SKM-1 treated with dmso at 0.1 percent for 144 hours (cell line): ENCODE measurements at regions not wholly inside any gene's neighbourhood (a gene's known extent, or its start where the extent isn't known, plus 50 kb on each side); places are given as distances from the start of the nearest gene placed in this dataset.

ENCODE experiments used
- DNase-seq: peaks from one replicate; lab custom pipeline; 2025; ENCODE audit not compliant: unreplicated experiment; lab: John Stamatoyannopoulos, UW

DNA sequence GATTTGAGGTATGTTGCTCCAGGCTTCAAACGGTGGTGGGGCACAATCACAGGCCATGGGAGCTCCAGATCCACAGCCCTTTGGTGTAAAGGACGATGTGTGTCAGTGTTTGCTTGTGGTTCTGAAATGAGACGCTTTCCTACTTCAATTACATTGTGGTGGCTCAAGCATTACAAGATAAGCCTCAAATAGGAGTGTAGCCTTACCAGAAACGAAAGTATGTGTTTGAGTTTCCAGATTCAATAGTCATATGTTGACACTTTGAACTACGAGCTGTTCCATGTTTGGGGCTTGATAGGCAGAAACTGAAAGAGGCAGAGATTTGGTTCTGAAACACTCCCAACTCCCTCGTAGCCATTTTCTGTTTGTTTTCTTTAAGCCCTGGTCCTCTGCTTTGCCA is 187.1 kb downstream of the MYLK4 start:
- DNase-seq, result no peak

DNA sequence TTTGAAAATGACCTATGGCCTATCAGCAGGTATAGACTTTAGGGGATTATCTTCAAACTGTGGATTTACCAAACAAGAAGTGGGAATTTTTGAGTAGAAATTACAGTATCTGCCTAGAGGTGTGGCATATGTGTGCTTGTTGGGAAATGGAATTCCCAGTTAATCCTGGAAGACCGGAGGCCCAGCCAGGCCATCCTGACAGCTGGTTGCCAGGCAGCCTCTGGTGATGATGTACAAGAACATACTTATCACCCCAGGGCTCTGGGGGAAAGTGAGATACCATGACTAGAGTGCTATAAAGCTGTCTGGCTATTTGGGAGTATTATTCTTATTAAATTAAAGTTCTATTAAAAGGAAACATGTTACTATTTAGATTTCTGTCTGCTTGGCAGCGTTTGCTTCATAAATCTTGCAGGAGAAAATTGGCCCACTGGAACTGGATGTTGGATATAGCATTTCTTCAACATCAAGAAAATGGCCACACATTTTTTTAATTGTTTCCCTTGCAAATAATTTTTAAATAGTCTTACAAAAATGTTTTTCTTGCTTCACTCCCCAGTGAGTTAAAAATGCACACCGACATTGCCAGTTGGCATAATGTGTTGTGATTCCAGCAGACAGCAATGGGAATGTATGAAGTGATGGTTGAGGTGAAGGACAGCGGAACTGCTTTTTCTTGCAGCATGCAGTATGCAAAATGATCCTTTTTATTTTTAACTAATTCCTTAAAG is 187.8 kb downstream of the MYLK4 start:
- no peak for DNase-seq

DNA sequence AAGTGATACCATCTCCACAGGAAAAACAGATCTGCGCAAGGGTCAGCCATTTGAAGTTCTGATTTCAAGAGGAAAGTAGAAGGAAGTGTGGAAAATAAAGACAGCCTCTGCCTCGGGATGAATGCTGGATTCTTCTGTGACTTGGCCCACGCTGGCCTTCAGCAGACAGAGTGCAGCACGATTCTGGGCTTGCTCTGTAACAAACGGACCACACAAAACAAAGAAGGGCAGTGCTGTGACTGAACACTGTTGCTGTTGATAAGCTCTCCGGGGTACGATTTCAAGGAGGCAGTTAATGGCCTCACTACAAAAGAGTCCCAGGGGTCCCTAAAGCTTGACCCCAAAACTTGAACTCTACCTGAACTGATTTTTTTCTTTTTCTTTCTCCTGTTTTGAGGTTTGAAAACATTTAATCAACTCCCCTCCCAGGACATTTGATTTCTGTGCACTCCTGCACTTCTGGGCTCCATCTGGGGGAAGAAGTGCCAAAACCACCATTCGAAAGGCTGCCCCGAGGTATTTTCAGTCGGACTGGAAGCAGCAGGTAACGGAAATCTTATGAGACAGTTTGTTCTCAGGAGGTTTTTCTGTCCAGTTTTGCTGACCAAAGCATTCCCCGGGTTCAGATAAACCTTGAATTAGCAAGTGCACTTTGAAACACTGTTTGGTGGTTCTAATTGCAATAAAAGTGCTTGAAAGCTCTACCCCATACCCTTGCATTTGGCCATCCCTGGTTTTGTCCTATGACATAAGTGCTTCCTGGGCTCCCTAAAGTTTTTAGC is 189.6 kb downstream of the MYLK4 start:
- DNase-seq, result no peak

DNA sequence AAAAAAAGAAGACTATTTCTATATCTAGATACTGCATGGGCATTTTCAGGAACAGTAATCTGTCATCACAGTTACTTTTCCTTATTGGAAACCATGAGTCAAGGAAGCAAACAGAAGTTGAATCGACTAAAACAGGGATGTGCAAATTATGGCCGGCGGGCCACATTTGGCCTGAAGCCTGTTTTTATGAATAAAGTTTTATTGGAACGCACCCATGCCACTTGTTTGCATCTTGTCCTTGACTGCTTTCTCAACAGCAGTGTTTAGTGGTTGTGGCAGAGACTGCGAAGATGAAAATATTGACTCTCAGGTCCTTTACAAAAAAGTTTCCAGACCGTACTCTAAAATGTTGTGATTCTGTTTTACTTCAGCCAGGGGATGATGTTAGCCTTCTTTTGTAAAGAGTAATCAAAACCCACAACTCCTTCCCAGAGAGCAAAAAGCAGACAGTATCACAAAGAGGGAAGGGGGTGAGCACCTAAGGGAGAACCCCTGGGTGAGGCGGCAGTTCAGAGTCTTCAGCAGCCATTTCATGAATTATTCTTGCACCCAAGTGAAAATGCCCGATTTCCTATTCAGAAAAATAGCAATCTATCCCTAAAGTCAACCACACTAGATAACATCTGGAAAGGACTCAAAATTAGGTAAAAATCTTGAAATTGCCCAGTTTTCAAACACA is 190.4 kb downstream of the MYLK4 start:
- no peak for DNase-seq

DNA sequence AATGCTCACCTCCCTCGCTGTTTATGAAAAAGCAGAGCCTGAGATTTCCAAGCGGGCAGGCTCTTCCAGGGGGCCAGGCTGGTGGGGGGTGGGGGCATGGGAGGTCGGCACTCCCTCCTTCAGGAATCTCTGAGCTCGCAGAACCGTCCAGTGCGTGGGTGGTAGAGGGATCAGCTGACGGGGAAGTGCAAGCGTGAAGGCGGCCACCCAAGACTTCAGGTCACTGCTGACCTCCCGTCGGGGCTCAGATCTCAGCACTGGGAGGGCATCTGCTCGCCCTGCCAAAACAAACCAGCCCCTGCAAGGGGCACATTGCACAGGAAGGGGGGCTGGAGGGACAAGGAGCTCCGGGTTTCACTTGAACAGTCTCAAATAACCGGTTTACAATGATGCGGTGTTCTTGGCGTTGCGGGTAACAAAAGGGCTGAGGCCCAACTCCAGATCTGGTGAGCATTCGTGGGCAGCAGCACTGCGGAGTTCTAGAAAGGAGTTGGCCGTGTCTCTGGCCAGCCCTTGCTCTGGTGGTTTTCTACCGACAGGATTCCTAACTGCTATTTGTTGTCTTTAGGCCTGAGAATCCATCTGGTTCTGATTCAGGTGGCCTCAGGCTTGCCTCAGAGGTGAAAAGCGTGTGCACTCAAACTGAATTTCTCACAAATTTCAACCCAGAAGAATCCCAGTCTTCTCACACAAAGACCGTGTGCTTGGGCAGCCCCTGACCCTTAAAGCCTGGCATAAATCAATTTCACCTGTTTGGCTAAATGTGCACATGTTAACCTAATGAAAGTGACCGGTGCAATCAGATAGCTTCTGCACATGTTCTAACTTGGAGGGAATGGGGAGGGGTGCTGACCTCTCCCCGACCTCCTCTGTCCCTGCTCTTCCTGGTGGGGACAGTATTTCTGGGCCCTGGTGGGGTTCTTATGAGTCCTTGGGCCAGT is 191.6 kb downstream of the MYLK4 start:
- DNase-seq, result no peak

DNA sequence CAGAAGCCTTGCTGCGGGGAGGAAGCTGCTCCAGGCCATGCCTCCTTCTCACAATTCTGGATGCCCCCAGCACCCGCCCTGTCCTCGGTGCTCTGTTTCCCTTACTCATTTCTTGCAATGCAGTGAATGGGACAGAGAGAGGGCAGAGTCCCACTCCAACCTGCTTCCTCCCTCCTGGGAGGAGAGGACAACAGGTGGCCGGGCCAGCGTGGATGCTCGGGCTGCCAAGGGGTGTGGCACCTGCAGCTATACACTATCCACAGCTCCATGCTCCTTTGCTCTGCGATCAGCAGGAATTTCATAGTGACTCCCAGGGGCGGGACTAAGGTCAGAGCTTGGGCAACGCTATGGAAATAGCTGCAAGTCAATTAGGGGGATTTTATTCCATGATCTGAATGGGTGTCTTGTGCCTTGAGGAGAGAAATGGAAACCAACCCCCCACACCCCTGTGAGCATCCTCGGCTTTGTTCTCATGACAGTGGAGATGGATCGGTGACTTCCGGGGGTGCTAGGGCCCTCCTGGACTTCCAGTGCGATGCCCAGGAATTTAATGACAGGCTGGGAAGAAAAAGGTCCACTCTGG is 192.5 kb downstream of the MYLK4 start:
- no peak for DNase-seq

DNA sequence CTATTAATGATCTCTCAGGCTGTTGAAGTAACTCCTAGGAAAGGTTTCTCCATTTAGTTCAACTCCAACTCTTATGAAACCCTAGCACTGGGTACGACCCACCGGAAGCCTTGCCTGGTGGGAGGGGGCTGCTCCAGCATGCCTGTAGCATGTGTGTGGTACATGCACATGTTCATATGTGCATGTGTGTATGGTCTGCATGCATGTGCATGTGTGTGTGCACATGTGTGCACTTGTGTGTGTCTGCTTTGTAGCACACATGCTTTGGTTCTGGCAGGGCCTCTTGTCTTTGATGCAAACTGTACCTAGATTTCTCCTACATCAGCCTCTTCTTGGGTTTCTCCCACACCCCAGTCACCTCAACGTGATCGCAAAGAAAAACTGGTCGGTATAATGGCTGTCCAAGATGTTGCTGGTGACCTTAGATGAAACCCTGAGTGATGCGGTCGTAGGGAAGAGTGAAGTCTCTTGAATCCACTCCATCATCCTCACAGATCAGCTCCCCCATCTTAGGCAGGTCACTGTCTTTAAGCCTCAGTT is 193.5 kb downstream of the MYLK4 start:
- no peak for DNase-seq

DNA sequence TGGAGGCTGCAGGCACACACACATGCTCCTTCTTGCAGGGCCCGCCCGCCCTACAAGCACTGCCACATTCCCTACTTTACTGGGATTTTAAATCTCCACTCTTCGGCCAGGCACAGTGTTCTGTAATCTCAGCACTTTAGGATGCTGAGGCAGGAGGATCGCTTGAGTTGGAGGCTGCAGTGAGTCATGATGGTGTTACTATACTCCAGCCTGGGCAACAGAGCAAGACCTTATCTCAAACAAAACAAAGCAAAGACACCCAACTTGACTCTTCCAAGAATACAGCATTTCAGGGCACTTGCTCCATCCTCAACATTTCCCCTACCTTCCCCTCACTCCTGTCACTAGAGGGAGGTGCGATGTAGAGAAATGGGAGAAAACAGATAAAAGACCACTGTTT is 194.0 kb downstream of the MYLK4 start:
- DNase-seq, result no peak

DNA sequence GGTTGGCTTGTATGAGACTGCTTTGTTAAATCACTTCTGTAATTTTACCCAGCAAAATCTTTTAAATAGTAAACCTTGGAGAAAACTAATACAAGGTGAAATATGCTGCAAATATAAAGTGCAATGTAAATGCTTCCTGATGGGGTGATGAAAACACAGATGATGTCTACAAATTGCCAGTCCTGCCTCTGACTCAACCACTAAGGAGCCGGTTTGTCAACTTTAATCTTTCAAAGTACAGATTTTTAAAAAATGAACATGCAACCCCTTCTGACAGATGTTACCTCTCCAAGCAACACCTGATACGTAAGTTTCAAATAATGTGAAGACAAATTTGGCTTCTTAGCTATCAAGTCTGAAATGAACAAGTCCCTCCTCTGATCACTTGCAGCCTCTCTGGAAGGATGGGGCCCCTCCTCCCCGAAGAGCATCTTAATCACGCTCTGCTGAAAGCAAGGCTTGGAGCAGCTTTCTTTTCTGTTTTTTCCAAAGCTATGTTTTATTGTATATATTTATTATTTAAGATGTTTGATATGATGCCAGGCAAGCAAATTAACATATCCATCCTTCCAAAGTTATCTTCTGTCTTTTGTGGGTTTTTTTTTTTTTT is 196.0 kb downstream of the MYLK4 start:
- DNase-seq, result no peak

DNA sequence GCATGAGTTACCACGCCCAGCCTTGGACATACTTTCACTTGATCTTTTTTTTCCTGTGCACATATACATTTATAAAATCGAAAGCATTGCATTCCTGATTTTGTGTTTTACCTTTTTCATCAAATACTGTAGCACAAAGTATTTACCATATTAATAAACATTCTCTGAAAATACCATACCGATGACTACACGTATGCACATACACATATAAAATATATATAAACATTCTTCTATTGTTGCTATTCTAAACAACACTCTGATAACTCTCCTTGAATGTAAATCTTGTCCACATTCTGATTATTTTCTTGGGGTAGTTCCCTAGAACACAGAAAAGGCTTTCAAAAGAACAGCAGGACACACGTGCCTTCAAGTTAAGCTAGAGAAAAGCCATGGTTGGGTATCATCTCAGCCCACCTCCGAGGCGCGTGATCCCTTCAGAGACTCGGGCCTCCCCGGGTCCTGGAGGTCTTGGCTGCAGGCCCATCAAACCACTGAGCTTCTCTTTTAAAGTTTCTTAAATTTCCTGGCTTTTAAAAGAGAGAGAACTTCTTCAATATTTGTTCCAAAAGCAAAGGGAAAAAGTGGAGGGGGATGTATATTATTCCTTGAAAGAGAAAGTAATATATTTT is 198.1 kb downstream of the MYLK4 start:
- DNase-seq, result no peak

DNA sequence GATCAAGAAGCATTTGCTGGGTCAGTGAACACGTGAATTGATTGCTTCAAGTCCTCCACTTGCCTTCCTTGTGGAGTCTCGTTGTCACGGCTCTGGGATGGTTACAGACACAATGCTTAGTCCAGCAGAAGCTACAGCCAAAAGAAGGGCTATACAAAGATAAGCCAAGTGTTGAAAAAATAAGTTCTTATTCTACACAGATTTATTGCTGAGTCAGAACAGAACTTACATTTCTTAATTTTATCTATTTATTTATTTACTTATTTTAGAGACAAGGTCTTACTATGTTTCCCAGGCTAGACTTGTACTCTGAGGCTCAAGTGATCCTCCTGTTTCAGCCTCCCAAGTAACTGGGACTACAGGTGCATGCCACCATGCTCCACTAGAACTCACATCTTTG is 199.0 kb downstream of the MYLK4 start:
- no peak for DNase-seq

DNA sequence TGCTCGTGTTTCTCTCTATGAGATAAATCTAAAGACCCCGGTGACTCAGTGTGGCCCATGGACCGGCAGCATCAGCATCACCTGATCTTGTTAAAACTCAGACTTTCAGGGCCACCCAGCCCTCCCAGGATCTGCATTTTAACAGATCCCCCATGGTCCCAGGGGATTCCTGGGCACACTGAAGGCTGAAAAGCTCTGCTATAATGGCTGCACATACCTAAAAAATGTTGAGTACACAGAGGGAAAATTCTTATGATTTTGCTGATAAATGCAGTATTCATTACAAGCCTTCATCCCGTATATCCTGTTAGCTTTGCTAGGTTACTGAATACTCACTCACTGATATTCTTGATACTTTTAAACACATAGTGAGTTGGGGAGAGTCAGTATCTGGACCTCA is 200.5 kb downstream of the MYLK4 start:
- DNase-seq, result no peak

DNA sequence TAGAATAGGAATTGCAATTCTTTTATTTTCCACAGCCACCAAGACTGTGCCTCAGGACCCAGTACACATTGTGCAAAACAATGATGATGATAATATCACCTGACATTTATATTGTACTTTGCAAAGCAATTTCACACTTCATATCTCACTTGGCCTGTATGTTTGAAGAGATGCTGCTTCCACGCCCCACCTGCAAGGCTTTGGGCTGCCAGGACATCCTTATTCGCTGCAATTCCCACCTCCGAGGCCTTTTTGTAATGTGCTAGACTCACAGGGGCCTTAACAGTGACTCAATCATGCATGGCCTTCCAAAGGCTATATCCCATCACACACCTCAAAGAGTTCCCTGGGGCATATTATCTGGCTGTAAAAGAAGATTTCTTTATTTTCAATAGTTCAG is 200.9 kb downstream of the MYLK4 start:
- DNase-seq, result no peak

DNA sequence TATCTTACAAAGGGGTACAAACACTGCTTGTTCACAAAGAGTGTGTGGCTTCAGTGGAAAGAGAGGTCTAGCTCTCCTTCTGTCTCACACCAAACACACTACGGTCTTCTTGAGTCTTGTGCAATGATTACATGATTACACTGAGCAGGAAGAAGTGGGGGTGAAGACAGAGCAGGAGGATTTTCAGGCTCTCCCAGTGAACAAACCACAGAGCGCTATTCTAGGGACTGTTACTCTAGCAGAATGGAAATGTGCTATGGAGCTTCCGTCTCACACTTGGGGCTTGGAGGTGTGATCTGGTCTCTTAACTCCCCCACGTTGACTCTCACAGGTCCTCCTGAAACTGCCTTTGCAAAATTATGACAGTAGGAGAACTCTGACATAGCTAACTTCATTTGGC is 203.4 kb downstream of the MYLK4 start:
- peak; percentile 90 for DNase-seq

DNA sequence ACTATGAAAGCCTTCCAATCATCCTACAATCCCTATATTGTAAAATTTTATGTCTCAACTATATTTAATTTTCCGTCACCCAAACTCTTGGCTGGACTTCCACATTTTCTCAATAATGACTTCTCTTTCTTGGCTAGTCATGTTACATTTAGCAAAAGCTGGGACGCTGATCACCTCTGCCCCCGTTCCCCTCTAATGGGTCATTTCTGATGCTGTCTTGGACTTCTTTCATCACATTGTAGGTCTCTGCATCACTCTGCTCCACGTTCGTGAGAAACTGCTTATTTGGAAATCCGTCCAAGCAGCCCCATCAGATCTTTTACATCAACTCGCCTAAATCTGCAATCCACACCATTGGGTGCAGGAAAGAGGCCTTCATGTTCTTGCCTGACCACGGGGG is 203.8 kb downstream of the MYLK4 start:
- peak; percentile 40 for DNase-seq

DNA sequence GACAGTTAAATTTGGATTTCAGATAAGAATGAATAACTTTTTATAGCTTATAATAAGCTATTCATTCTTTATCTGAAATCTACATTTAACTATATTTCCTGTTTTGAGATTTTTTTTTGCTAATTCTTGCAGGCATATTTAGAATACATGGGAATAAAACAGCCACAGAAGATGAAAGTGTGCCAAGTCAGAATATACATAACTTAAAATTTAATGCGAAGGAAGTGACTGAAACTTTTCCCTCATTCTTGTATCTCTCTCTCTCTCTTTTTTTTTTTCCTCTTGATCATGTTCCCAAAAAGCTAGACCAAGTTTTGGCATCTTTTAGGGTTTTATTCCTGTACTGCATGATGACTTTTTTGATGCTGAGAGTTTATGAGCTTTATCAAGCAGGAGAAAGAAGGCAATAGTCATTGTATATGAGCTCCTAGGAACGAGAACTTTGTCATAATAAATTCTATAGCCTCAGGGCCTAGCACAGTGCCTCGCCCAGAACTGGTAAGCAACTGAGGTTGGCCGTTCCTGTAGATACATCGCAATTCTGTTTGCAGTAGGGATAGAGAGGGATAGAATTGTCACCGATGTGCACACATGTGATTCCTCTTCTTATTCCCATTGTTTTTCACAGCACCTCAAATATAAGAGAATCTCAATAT is 205.2 kb downstream of the MYLK4 start:
- no peak for DNase-seq

DNA sequence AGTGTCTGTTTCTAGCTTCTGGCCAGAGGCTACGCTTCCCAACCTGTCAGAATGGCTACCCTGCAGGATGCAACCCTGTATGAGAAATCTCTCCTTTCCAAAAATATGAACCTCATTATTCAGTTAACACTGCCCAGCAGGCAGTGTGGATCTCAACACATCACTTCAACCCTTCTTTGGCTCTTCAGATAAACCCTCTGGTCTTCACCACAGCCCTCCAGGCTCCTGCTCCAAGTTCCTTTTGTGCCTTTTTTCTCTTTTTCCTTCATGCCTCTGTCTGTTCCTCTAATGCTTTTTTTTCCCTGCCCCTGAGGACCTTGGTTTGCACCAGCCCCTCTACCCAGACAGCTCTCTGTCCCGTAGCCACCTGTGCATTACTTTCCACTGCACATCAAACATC is 207.4 kb downstream of the MYLK4 start:
- DNase-seq, result no peak

DNA sequence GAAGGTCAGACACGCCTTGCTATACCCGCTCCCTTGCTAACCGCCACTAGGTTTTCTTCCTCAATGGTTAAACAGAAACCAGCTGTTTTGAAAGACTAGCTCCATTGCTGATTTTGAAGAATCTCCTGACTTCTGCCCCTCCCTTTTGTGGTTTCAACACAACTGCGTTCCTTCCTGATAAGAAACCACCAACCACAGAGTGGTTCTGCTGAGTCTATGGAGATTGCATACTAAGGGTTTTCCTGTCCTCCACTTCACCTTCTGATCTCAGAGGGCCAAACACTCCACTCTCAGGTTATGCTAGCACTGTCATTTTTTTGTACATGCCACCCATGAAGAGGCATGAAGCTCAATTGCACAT is 207.9 kb downstream of the MYLK4 start:
- DNase-seq, result peak; percentile 99
